Natural killer cell treated with Interleukin-12 subunit alpha and Interleukin-12 subunit beta and Interleukin-15 and Interleukin-18, amount 100 ng/mL, for 72 hours (primary cell): ENCODE measurements at regions not wholly inside any gene's neighbourhood (a gene's known extent, or its start where the extent isn't known, plus 50 kb on each side); places are given as distances from the start of the nearest gene placed in this dataset.

Experiments
- ATAC-seq, 2 donors: fragments of 150-1000 bp; cut with Tn5 transposase in 1 of 2; sonication (Bioruptor Pico), chemical (Tn5 transposase) in 1 of 2; 2 replicates each; pipeline ENCODE4 v1.10.0; 2021
- DNase-seq: peaks from one replicate; pipeline ENCODE4 v3.0.0; 2022; ENCODE audit warnings: low spot score
- H3K27ac Mint-ChIP-seq, 2 donors: 1 replicate in 1 of 2; 2 replicates in 1 of 2; pipeline ENCODE4 v1.8.0; 2022; ENCODE audit warnings: mixed read lengths in 2 of 2, mild to moderate bottlenecking in 1 of 2, moderate library complexity in 1 of 2
- H3K27me3 Mint-ChIP-seq, 2 donors: 1 replicate in 1 of 2; 2 replicates in 1 of 2; pipeline ENCODE4 v1.8.0; 2022; ENCODE audit warnings: mixed read lengths in 2 of 2
- H3K36me3 Mint-ChIP-seq: one replicate; pipeline ENCODE4 v1.8.0; 2022; ENCODE audit warnings: mixed read lengths
- H3K4me1 Mint-ChIP-seq, 2 donors: 1 replicate in 1 of 2; 2 replicates in 1 of 2; pipeline ENCODE4 v1.8.0; 2022; ENCODE audit warnings: low read depth in 2 of 2, mixed read lengths in 2 of 2, mild to moderate bottlenecking in 1 of 2
- H3K4me3 Mint-ChIP-seq: one replicate; pipeline ENCODE4 v1.8.0; 2022; ENCODE audit warnings: mixed read lengths
- H3K9me3 Mint-ChIP-seq: 2 replicates; pipeline ENCODE4 v1.8.0; 2022; ENCODE audit warnings: mixed read lengths

- Mint-ChIP-seq H3K27ac (no peak overlapping the region), H3K27me3 (peaks cover 18 to 25% of the 10 kb centered on the region in 2 donors), H3K36me3 (no peaks in the 10 kb centered on the region), H3K9me3 (no peaks in the 10 kb centered on the region), H3K4me1 (no peaks in the 10 kb centered on the region), H3K4me3 (no peak overlapping the region)
- ATAC-seq (no peak), DNase-seq (no peak)
Measured at GRCh38 chr7:133199831-133200230, 53.0 kb upstream of the EXOC4 start.

- DNase-seq (no peak), ATAC-seq (no peak)
- Mint-ChIP-seq H3K36me3 (no peaks in the 10 kb centered on the region), H3K27ac (no peak overlapping the region), H3K4me3 (no peak overlapping the region), H3K4me1 (no peaks in the 10 kb centered on the region), H3K9me3 (no peaks in the 10 kb centered on the region), H3K27me3 (peaks cover 14 to 18% of the 10 kb centered on the region in 2 donors)
Measured at GRCh38 chr7:133201470-133201869, 51.4 kb upstream of the EXOC4 start.

GRCh38 chr7:133202942-133203341 lies 49.9 kb upstream of the EXOC4 start:
- Mint-ChIP-seq H3K36me3 (no peaks in the 10 kb centered on the region), H3K9me3 (no peaks in the 10 kb centered on the region), H3K27ac (no peak overlapping the region), H3K4me1 (no peaks in the 10 kb centered on the region), H3K4me3 (no peak overlapping the region), H3K27me3 (peaks cover 9 to 11% of the 10 kb centered on the region in 2 donors)
- DNase-seq (no peak), ATAC-seq (no peak)
